ENCODE measurements at regions not wholly inside any gene's neighbourhood (a gene's known extent, or its start where the extent isn't known, plus 50 kb on each side); places are given as distances from the start of the nearest gene placed in this dataset.

- Histone ChIP-seq H3K36me3 (ENCODE audit: insufficient read depth, low read length) (no peaks in the 10 kb centered on the region), H2AFZ (ENCODE audit: low read length) (no peak overlapping the region), H3K4me3 (ENCODE audit: low read depth, low read length, poor library complexity, severe bottlenecking) (no peak overlapping the region), H3K9me3 (ENCODE audit: low read length) (no peaks in the 10 kb centered on the region), H3K27ac (ENCODE audit: low read depth, low read length, poor library complexity, severe bottlenecking) (no peak overlapping the region), H3K9me2 (ENCODE audit: insufficient read depth, low read length) (no peaks in the 10 kb centered on the region), H3K4me1 (ENCODE audit: insufficient read depth, low read length, poor library complexity, severe bottlenecking) (peaks cover 41% of the 10 kb centered on the region), H3K4me2 (ENCODE audit: low read length) (no peak overlapping the region), H4K20me1 (ENCODE audit: insufficient read depth, low read length) (no peaks in the 10 kb centered on the region), H3K79me2 (ENCODE audit: insufficient read depth, low read depth, low read length) (no peaks in the 10 kb centered on the region)
- TF ChIP-seq CTCF (conservative IDR thresholded peaks at IDR 0.05; ENCODE audit: low read length), result no peak
- TF ChIP-seq EZH2phosphoT487 (IDR thresholded peaks at IDR 0.05; ENCODE audit: borderline replicate concordance, low read depth, low read length), result no peak
- intact Hi-C loops (cut with micrococcal nuclease; ENCODE audit: unreplicated experiment), result no loop called here
- ChIA-PET CTCF (ENCODE audit: unreplicated experiment) (no interaction called here), POLR2A (interaction anchor here (0.6 kb wide), 1 partner anchor 434 kb away, joined by 4 read pairs; no protein-coding TSS in a partner anchor)
- no peak for DNase-seq (ENCODE audit: low spot score)
- BruUV-seq (replicated peaks), result no TSS peak
Measured at GRCh38 chr2:42959234-42960001, 167.0 kb upstream of the HAAO start.

DNA sequence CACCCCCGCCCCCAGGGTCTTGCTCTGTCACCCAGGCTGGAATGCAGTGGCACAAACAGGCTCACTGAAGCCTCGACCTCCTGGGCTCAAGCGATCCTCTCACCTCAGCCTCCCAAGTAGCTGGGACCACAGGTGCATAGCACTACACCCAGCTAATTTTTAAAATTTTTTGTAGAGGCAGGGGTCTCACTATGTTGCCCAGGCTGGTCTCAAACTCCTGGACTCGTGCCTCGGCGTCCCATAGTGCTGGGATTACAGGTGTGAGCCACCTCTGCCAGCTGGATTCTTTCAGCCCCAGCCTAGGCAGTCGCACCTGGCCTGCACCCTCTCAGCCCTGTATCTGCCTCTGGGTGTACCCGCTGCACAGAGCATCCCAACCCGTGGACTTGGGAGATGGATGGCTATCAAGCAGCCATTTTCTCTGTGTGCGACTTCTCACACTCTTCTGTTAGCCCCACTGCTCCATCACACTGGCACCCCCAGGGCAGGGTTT lies 166.4 kb upstream of the HAAO start:
- H2AFZ ChIP-seq (ENCODE audit: low read length), result no peak overlapping the region
- TF ChIP-seq CTCF (conservative IDR thresholded peaks at IDR 0.05; ENCODE audit: low read length) (no peak), EZH2phosphoT487 (IDR thresholded peaks at IDR 0.05; ENCODE audit: borderline replicate concordance, low read depth, low read length) (no peak)

DNA sequence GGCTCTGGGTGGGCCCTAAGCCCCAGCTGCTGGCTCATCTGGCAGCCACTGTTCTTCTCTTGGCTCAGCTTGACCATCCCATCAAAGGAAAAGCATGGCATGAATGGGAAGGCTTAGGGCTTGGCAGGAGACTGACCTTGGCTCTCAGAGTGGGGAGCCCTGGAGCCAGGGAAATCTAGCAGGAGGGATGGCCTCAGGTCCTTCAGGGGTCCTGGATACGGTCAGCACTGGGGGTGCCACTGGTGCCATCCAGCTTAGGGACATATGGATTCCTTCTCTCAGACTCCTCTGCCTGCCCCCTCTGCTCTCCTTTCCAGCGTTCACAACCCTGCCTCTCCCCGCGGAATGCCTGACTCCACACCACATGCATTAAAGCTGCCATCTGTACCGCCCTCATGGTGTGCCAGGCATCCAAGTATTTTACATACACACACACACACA lies 165.5 kb upstream of the HAAO start:
- ChIA-PET POLR2A (interaction anchor here (1.0 kb wide), 1 partner anchor 1200 kb away, joined by 3 read pairs; no protein-coding TSS in a partner anchor), CTCF (ENCODE audit: unreplicated experiment) (no interaction called here)
- BruUV-seq (replicated peaks), result no TSS peak
- H3K36me3 ChIP-seq (ENCODE audit: insufficient read depth, low read length), result no peaks in the 10 kb centered on the region
- DNase-seq (ENCODE audit: low spot score), result no peak
- intact Hi-C loops (cut with micrococcal nuclease; ENCODE audit: unreplicated experiment), result no loop called here
- H3K9me2 ChIP-seq (ENCODE audit: insufficient read depth, low read length), result no peaks in the 10 kb centered on the region
- H3K79me2 ChIP-seq (ENCODE audit: insufficient read depth, low read depth, low read length), result no peaks in the 10 kb centered on the region
- no peak for TF ChIP-seq CTCF (conservative IDR thresholded peaks at IDR 0.05; ENCODE audit: low read length)
- no peak for TF ChIP-seq EZH2phosphoT487 (IDR thresholded peaks at IDR 0.05; ENCODE audit: borderline replicate concordance, low read depth, low read length)
- H3K27ac ChIP-seq (ENCODE audit: low read depth, low read length, poor library complexity, severe bottlenecking), result no peak overlapping the region
- H3K4me1 ChIP-seq (ENCODE audit: insufficient read depth, low read length, poor library complexity, severe bottlenecking), result peaks cover 35% of the 10 kb centered on the region
- H2AFZ ChIP-seq (ENCODE audit: low read length), result no peak overlapping the region
- H4K20me1 ChIP-seq (ENCODE audit: insufficient read depth, low read length), result no peaks in the 10 kb centered on the region
- H3K9me3 ChIP-seq (ENCODE audit: low read length), result no peaks in the 10 kb centered on the region
- H3K4me3 ChIP-seq (ENCODE audit: low read depth, low read length, poor library complexity, severe bottlenecking), result no peak overlapping the region
- H3K4me2 ChIP-seq (ENCODE audit: low read length), result no peak overlapping the region

More for the DNA sequence above, 166.4 kb upstream of the HAAO start:
- Histone ChIP-seq H3K9me3 (ENCODE audit: low read length) (no peaks in the 10 kb centered on the region), H3K9me2 (ENCODE audit: insufficient read depth, low read length) (no peaks in the 10 kb centered on the region), H3K4me3 (ENCODE audit: low read depth, low read length, poor library complexity, severe bottlenecking) (no peak overlapping the region), H3K27ac (ENCODE audit: low read depth, low read length, poor library complexity, severe bottlenecking) (no peak overlapping the region), H3K4me1 (ENCODE audit: insufficient read depth, low read length, poor library complexity, severe bottlenecking) (peaks cover 41% of the 10 kb centered on the region), H3K79me2 (ENCODE audit: insufficient read depth, low read depth, low read length) (no peaks in the 10 kb centered on the region), H3K36me3 (ENCODE audit: insufficient read depth, low read length) (no peaks in the 10 kb centered on the region), H4K20me1 (ENCODE audit: insufficient read depth, low read length) (no peaks in the 10 kb centered on the region), H3K4me2 (ENCODE audit: low read length) (no peak overlapping the region)
- CTCF ChIA-PET (ENCODE audit: unreplicated experiment), result no interaction called here
- POLR2A ChIA-PET, result interaction anchor here (0.6 to 1.0 kb wide), 4 partner anchors 104 to 1199 kb away, joined by 3 to 4 read pairs (median 3); no protein-coding TSS in a partner anchor
- BruUV-seq (replicated peaks), result no TSS peak
- intact Hi-C loops (cut with micrococcal nuclease; ENCODE audit: unreplicated experiment), result no loop called here
- no peak for DNase-seq (ENCODE audit: low spot score)

Data from OCI-LY7 (cell line).